ENCODE measurements at regions not wholly inside any gene's neighbourhood (a gene's known extent, or its start where the extent isn't known, plus 50 kb on each side); places are given as distances from the start of the nearest gene placed in this dataset.

- DNase-seq (ENCODE audit: low read depth, low spot score): peak; percentile 37
- no peak overlapping the region for H3K4me3 ChIP-seq (ENCODE audit: low read depth, low read length)
- TF ChIP-seq CTCF (IDR thresholded peaks at IDR 0.05; ENCODE audit: insufficient read depth, low read length, missing control alignments): no peak
- ChIA-PET POLR2A (no interaction called here), CTCF (interaction anchor here (0.9 to 7.1 kb wide), 3 partner anchors 20 to 675 kb away, joined by 3 to 45 read pairs (median 20); no protein-coding TSS in a partner anchor)
These were observed 91.1 kb upstream of the KCNA4 start for GRCh38 chr11:30107899-30108298.

- POLR2A ChIA-PET: no interaction called here
- TF ChIP-seq CTCF (IDR thresholded peaks at IDR 0.05; ENCODE audit: insufficient read depth, low read length, missing control alignments): no peak
- DNase-seq (ENCODE audit: low read depth, low spot score): no peak
- no peak overlapping the region for H3K4me3 ChIP-seq (ENCODE audit: low read depth, low read length)
- CTCF ChIA-PET: interaction anchor here (5.2 to 7.1 kb wide), 2 partner anchors 18 to 33 kb away, joined by 20 to 45 read pairs; no protein-coding TSS in a partner anchor
These were observed 92.9 kb upstream of the KCNA4 start for GRCh38 chr11:30109774-30110173.

GRCh38 chr11:30110691-30111090, 93.9 kb upstream of the KCNA4 start:
- ChIA-PET CTCF (interaction anchor here (5.2 to 7.1 kb wide), 2 partner anchors 17 to 32 kb away, joined by 20 to 45 read pairs; no protein-coding TSS in a partner anchor), POLR2A (no interaction called here)
- TF ChIP-seq CTCF (IDR thresholded peaks at IDR 0.05; ENCODE audit: insufficient read depth, low read length, missing control alignments): no peak
- no peak for DNase-seq (ENCODE audit: low read depth, low spot score)
- H3K4me3 ChIP-seq (ENCODE audit: low read depth, low read length): no peak overlapping the region

- CTCF ChIA-PET: interaction anchor here (5.2 to 7.1 kb wide), 2 partner anchors 16 to 31 kb away, joined by 20 to 45 read pairs; no protein-coding TSS in a partner anchor
- DNase-seq (ENCODE audit: low read depth, low spot score): no peak
- POLR2A ChIA-PET: no interaction called here
- no peak overlapping the region for H3K4me3 ChIP-seq (ENCODE audit: low read depth, low read length)
- no peak for TF ChIP-seq CTCF (IDR thresholded peaks at IDR 0.05; ENCODE audit: insufficient read depth, low read length, missing control alignments)
These were observed 95.0 kb upstream of the KCNA4 start for GRCh38 chr11:30111786-30112185.

- TF ChIP-seq CTCF (IDR thresholded peaks at IDR 0.05; ENCODE audit: insufficient read depth, low read length, missing control alignments): no peak
- CTCF ChIA-PET: interaction anchor here (7.1 kb wide), 1 partner anchor 15 kb away, joined by 45 read pairs; no protein-coding TSS in a partner anchor
These were observed 96.6 kb upstream of the KCNA4 start for GRCh38 chr11:30113326-30113898.

GRCh38 chr11:30116512-30116911, 99.7 kb upstream of the KCNA4 start:
- CTCF ChIA-PET: interaction anchor here (0.5 to 1.2 kb wide), 4 partner anchors 12 to 438 kb away, joined by 3 to 6 read pairs (median 4); no protein-coding TSS in a partner anchor
- no peak overlapping the region for H3K4me3 ChIP-seq (ENCODE audit: low read depth, low read length)
- DNase-seq (ENCODE audit: low read depth, low spot score): no peak
- no peak for TF ChIP-seq CTCF (IDR thresholded peaks at IDR 0.05; ENCODE audit: insufficient read depth, low read length, missing control alignments)
- POLR2A ChIA-PET: no interaction called here

More at GRCh38 chr11:30113326-30113898, 96.6 kb upstream of the KCNA4 start:
- POLR2A ChIA-PET: no interaction called here
- H3K4me3 ChIP-seq (ENCODE audit: low read depth, low read length): no peak overlapping the region
- no peak for DNase-seq (ENCODE audit: low read depth, low spot score)

Measured in AG04449 (cell line).